HFFc6 (cell line): ENCODE measurements at regions not wholly inside any gene's neighbourhood (a gene's known extent, or its start where the extent isn't known, plus 50 kb on each side); places are given as distances from the start of the nearest gene placed in this dataset.

ENCODE experiments used
- DNase-seq: peaks from one replicate; pipeline ENCODE4 v3.0.0-alpha.2; 2018
- H3K27ac Mint-ChIP-seq: 2 replicates; pipeline ENCODE4 v1.8.0; 2020; ENCODE audit warnings: mild to moderate bottlenecking, mixed read lengths
- H3K27me3 Mint-ChIP-seq: 2 replicates; pipeline ENCODE4 v1.8.0; 2021; ENCODE audit warnings: mild to moderate bottlenecking, moderate library complexity, mixed read lengths; ENCODE audit not compliant: insufficient read depth
- H3K36me3 Mint-ChIP-seq: 2 replicates; pipeline ENCODE4 v1.8.0; 2021; ENCODE audit warnings: low read depth, mixed read lengths
- H3K4me1 Mint-ChIP-seq: 2 replicates; pipeline ENCODE4 v1.8.0; 2020; ENCODE audit warnings: low read depth, mixed read lengths
- H3K4me3 Mint-ChIP-seq: 2 replicates; pipeline ENCODE4 v1.8.0; 2020; ENCODE audit warnings: mild to moderate bottlenecking, moderate library complexity, mixed read lengths
- H3K9me3 Mint-ChIP-seq: 2 replicates; pipeline ENCODE4 v1.8.0; 2020; ENCODE audit warnings: mild to moderate bottlenecking, mixed read lengths
- CTCF ChIP-seq: fragments of 200-600 bp; sonication (generic); IDR thresholded peaks from 2 replicates; pipeline ENCODE4 v1.5.0; 2021; ENCODE audit warnings: antibody characterized with exemption, mild to moderate bottlenecking

GRCh38 chr15:47529241-47529640, 188.1 kb upstream of the SEMA6D start:
- Mint-ChIP-seq H3K27me3 (peaks cover 2% of the 10 kb centered on the region), H3K9me3 (no peaks in the 10 kb centered on the region), H3K36me3 (no peaks in the 10 kb centered on the region), H3K4me1 (no peaks in the 10 kb centered on the region), H3K4me3 (no peak overlapping the region), H3K27ac (no peak overlapping the region)
- TF ChIP-seq CTCF: no peak
- DNase-seq: no peak

DNA sequence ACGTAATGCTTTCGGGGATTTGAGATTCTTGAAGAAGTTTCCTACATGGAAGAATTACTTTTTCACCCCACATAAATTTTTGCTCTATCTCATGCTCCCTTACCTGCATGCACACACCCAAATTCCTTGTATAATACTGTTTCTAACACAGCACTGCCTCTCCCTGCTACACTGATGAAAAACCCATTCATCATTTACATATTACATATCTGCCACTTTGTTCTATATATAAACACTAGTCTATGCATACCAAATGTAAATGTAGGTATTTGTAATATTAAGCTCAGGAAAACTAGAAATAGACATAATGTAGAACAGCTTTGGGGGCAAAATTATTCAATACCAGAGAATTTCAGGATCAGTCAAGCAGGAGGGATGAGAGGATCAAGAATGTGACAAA, 182.6 kb upstream of the SEMA6D start:
- Mint-ChIP-seq H3K27ac (no peak overlapping the region), H3K9me3 (no peaks in the 10 kb centered on the region), H3K27me3 (no peaks in the 10 kb centered on the region; the same call in 1 of the 2 replicates)

DNA sequence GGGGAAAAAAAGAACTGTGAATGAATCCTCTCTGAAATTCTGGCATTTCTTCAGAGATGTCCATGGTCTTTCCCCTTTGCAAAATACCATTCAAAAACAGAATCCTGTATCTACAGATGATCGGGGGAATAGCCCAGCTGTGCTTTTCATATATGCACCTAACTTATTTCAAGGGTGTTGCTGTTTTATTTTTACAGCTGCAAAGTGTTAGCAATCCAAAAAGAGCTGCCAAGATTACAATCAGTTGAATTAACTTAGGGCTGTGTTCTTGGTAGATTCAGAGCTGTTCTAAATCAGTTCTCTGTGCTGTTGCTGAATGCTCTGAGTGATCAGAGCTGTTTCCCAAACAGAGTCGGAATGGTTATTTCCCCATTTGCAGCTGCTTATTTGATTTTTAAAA, 175.7 kb upstream of the SEMA6D start:
- no peaks in the 10 kb centered on the region for H3K9me3 Mint-ChIP-seq
- H3K4me3 Mint-ChIP-seq: no peak overlapping the region
- H3K27me3 Mint-ChIP-seq: peaks cover 3% of the 10 kb centered on the region
- no peaks in the 10 kb centered on the region for H3K36me3 Mint-ChIP-seq
- H3K4me1 Mint-ChIP-seq: no peaks in the 10 kb centered on the region
- DNase-seq: no peak
- H3K27ac Mint-ChIP-seq: no peak overlapping the region
- TF ChIP-seq CTCF: no peak

More for the DNA sequence above, 182.6 kb upstream of the SEMA6D start:
- Mint-ChIP-seq H3K36me3 (no peaks in the 10 kb centered on the region), H3K4me3 (no peak overlapping the region), H3K4me1 (no peaks in the 10 kb centered on the region)
- no peak for DNase-seq
- TF ChIP-seq CTCF: no peak

DNA sequence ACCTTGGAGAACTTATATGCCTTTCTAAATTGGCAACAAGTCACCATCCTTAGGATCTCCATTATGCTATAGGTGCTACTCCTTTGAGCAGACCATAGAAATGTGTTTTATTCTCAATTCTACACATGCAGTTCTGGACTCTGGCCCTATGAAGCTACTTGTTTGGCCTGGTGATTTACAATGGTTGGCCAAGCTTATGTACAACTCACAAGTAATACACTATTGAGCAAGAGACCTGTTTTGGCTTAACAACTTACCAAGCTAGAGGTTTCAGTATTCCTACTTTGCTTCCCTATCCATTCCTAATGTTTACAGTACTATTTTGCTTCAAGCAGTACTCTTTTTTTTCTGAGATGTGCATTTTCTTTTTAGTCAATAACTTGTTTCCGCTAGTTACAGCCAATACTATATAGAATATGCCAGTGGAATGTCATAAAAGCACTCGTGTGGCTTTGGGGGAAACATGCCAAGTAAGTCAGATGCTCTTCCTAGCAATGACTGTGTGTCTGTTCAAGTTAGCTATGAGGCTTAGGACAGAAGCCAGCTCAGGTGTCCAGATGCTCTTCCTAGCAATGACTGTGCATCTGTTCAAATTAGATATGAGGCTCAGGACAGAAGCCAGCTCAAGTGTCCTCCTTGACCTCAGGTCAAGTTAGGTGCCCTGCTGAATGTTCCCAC, 174.9 kb upstream of the SEMA6D start:
- H3K9me3 Mint-ChIP-seq: no peaks in the 10 kb centered on the region
- no peak overlapping the region for H3K4me3 Mint-ChIP-seq
- no peaks in the 10 kb centered on the region for H3K36me3 Mint-ChIP-seq
- no peak overlapping the region for H3K27ac Mint-ChIP-seq
- no peak for DNase-seq
- no peaks in the 10 kb centered on the region for H3K4me1 Mint-ChIP-seq
- peaks cover 5% of the 10 kb centered on the region for H3K27me3 Mint-ChIP-seq
- no peak for TF ChIP-seq CTCF

- no peak overlapping the region for H3K4me3 Mint-ChIP-seq
- H3K9me3 Mint-ChIP-seq: no peaks in the 10 kb centered on the region
- H3K27me3 Mint-ChIP-seq: peaks cover 2% of the 10 kb centered on the region; the same call in 1 of the 2 replicates
- H3K4me1 Mint-ChIP-seq: no peaks in the 10 kb centered on the region
- H3K27ac Mint-ChIP-seq: no peak overlapping the region
- no peak for DNase-seq
- no peak for TF ChIP-seq CTCF
- no peaks in the 10 kb centered on the region for H3K36me3 Mint-ChIP-seq
Measured at GRCh38 chr15:47548231-47548630, 169.1 kb upstream of the SEMA6D start.
